ENCODE measurements at regions not wholly inside any gene's neighbourhood (a gene's known extent, or its start where the extent isn't known, plus 50 kb on each side); places are given as distances from the start of the nearest gene placed in this dataset.
A peak's percentile ranks its signal among the peaks of the same experiment; 100 is the strongest.

DNA sequence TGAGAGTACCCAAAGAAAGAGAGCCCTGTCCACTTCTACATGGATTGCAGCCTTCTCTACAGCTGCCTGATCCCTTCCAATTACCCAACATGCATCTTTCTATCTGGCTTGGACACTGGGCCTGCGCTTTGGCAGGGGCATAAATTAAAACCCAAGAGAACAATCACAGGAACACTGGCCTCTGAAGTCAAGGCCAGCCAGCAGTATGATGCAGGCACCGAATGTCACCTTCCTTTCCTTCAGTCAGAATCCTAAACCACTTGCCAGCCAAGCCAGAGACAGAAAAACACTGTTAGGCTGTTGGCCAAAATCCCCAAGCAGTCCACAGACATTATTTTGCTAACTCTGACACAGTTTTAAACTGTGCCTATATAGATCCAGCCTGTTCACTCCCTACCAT lies 113.7 kb downstream of the DUSP6 start:
- H3K27me3 ChIP-seq (ENCODE audit: insufficient read depth, low read depth) = no peaks in the 10 kb centered on the region
- H3K4me2 ChIP-seq = peak overlapping the region; percentile 61
- peak overlapping the region; percentile 21; the same call in 1 of the 2 replicates for H2AFZ ChIP-seq (ENCODE audit: low read depth)
- peaks cover 85% of the 10 kb centered on the region for H3K4me1 ChIP-seq (ENCODE audit: low read depth, poor library complexity, severe bottlenecking)
- H4K20me1 ChIP-seq (ENCODE audit: insufficient read depth) = no peaks in the 10 kb centered on the region
- no peak overlapping the region for H3K9ac ChIP-seq
- H3K27ac ChIP-seq = peak overlapping the region; percentile 58
- no peaks in the 10 kb centered on the region for H3K79me2 ChIP-seq (ENCODE audit: insufficient read depth, low read depth)
- no peaks in the 10 kb centered on the region for H3K36me3 ChIP-seq (ENCODE audit: insufficient read depth)
- TF ChIP-seq, protein P1, sequence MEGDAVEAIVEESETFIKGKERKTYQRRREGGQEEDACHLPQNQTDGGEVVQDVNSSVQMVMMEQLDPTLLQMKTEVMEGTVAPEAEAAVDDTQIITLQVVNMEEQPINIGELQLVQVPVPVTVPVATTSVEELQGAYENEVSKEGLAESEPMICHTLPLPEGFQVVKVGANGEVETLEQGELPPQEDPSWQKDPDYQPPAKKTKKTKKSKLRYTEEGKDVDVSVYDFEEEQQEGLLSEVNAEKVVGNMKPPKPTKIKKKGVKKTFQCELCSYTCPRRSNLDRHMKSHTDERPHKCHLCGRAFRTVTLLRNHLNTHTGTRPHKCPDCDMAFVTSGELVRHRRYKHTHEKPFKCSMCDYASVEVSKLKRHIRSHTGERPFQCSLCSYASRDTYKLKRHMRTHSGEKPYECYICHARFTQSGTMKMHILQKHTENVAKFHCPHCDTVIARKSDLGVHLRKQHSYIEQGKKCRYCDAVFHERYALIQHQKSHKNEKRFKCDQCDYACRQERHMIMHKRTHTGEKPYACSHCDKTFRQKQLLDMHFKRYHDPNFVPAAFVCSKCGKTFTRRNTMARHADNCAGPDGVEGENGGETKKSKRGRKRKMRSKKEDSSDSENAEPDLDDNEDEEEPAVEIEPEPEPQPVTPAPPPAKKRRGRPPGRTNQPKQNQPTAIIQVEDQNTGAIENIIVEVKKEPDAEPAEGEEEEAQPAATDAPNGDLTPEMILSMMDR (conservative IDR thresholded peaks at IDR 0.05; ENCODE audit: low read depth, low read length) = no peak
- no peak overlapping the region for H3K4me3 ChIP-seq (IDR thresholded peaks at IDR 0.05; ENCODE audit: insufficient read depth, low read depth, low read length)

DNA sequence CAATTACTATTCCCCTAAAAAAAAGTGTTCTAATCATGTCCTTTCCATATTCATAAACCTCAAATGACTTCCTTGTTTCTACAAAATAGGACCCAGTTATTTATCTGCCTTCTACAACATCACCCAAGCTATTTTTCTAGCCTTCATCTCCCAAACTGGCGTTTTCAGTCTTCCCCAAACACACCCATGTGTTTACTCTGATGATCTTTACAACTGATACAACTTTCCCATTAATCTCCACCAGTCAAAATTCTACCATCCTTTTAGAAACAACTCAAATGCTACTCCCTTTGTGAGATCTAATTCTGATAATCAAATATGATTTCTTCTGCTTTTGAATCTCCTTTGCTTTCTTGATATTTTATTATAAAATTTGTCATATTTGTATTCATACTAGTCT lies 114.5 kb downstream of the DUSP6 start:
- peak overlapping the region; percentile 61 for H3K4me2 ChIP-seq
- H3K27ac ChIP-seq = no peak overlapping the region; the same call in 1 of the 2 replicates
- no peak overlapping the region for H2AFZ ChIP-seq (ENCODE audit: low read depth)
- H3K9ac ChIP-seq = no peak overlapping the region
- no peaks in the 10 kb centered on the region for H3K79me2 ChIP-seq (ENCODE audit: insufficient read depth, low read depth)
- peaks cover 77% of the 10 kb centered on the region for H3K4me1 ChIP-seq (ENCODE audit: low read depth, poor library complexity, severe bottlenecking)
- H4K20me1 ChIP-seq (ENCODE audit: insufficient read depth) = no peaks in the 10 kb centered on the region
- H3K4me3 ChIP-seq (IDR thresholded peaks at IDR 0.05; ENCODE audit: insufficient read depth, low read depth, low read length) = no peak overlapping the region
- H3K27me3 ChIP-seq (ENCODE audit: insufficient read depth, low read depth) = no peaks in the 10 kb centered on the region
- TF ChIP-seq, protein P1 (conservative IDR thresholded peaks at IDR 0.05; ENCODE audit: low read depth, low read length) = no peak
- no peaks in the 10 kb centered on the region for H3K36me3 ChIP-seq (ENCODE audit: insufficient read depth)

DNA sequence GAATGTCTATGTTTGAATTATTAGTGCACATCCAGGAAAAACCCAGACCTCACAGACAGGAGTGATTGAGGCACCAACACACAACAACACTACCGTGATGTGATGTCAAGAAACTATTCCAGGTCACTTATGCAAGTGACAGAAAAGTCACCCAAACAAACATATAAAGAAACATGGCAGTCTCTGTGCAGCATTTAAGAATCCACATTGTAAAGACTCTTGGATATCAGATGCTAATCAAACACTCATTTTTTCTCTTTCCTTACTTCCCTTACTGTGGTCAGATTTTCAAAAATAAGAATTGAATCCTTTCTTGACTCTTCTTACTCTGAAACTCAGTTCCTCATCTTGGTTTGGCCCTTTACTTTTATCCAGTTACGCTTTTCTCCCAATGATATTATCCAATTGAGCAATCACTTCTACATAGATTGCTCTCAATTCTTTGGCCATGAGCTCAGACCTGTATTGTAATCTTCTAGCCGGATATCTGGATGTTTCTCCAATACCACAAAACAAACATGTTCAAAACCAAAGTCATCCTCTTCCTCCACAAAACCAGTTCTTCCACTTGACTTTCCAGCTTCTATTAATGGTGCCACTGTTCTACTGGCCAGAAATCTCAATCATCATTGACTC lies 115.4 kb downstream of the DUSP6 start:
- Histone ChIP-seq H3K4me3 (IDR thresholded peaks at IDR 0.05; ENCODE audit: insufficient read depth, low read depth, low read length) (no peak overlapping the region), H3K27ac (no peak overlapping the region), H2AFZ (ENCODE audit: low read depth) (no peak overlapping the region), H3K4me1 (ENCODE audit: low read depth, poor library complexity, severe bottlenecking) (peaks cover 77% of the 10 kb centered on the region), H3K79me2 (ENCODE audit: insufficient read depth, low read depth) (no peaks in the 10 kb centered on the region), H3K9ac (no peak overlapping the region), H3K4me2 (no peak overlapping the region), H3K27me3 (ENCODE audit: insufficient read depth, low read depth) (no peaks in the 10 kb centered on the region), H3K36me3 (ENCODE audit: insufficient read depth) (no peaks in the 10 kb centered on the region), H4K20me1 (ENCODE audit: insufficient read depth) (no peaks in the 10 kb centered on the region)
- TF ChIP-seq, protein P1 (conservative IDR thresholded peaks at IDR 0.05; ENCODE audit: low read depth, low read length) = no peak

DNA sequence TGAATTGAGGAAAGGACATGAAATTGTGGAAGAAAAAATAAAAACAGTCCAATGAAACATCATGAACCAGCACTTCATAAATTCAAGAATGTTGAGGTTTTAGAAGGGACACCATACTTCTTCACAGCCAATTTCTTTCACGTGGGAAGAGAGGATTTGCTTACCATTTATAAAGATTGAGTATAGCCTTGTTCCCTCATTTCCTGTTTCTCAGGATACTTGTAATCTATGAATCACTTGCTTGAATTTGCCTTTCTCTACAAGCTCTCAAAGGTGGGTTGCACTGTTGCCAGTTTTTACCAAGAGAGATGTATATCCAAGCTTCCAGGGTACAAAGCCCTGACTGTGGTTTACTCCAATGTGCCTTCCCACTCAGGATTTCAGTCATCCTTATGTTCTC lies 116.1 kb downstream of the DUSP6 start:
- H3K9ac ChIP-seq = no peak overlapping the region

More for the DNA sequence above, 116.1 kb downstream of the DUSP6 start:
- peaks cover 77% of the 10 kb centered on the region for H3K4me1 ChIP-seq (ENCODE audit: low read depth, poor library complexity, severe bottlenecking)
- H3K36me3 ChIP-seq (ENCODE audit: insufficient read depth) = no peaks in the 10 kb centered on the region
- H3K4me3 ChIP-seq (IDR thresholded peaks at IDR 0.05; ENCODE audit: insufficient read depth, low read depth, low read length) = no peak overlapping the region
- no peaks in the 10 kb centered on the region for H3K27me3 ChIP-seq (ENCODE audit: insufficient read depth, low read depth)
- H3K4me2 ChIP-seq = no peak overlapping the region
- TF ChIP-seq, protein P1 (conservative IDR thresholded peaks at IDR 0.05; ENCODE audit: low read depth, low read length) = no peak
- H3K79me2 ChIP-seq (ENCODE audit: insufficient read depth, low read depth) = no peaks in the 10 kb centered on the region
- no peaks in the 10 kb centered on the region for H4K20me1 ChIP-seq (ENCODE audit: insufficient read depth)
- no peak overlapping the region for H2AFZ ChIP-seq (ENCODE audit: low read depth)
- no peak overlapping the region for H3K27ac ChIP-seq
